K562 (cell line): ENCODE measurements at regions not wholly inside any gene's neighbourhood (a gene's known extent, or its start where the extent isn't known, plus 50 kb on each side); places are given as distances from the start of the nearest gene placed in this dataset.
"Not testable (repeated sequence)": the region's sequence is repeated elsewhere in the genome, so short reads cannot be mapped to it uniquely, and the experiment has no call there.

Experiments
- ATAC-seq: fragments of 200-7000 bp; cut with Tn5 transposase; 3 replicates; pipeline ENCODE4 v1.9.1; 2020; ENCODE audit warnings: moderate library complexity
- BruUV-seq: library from RNA; stranded (reverse); fragments of 400-500 nt; replicated peaks from 2 replicates; lab custom pipeline; 2021; lab: Mats Ljungman, UMichigan
- CTCF ChIA-PET: fragments of 300-600 bp; formaldehyde crosslinking; extraction: SDS; loops from one replicate; lab custom pipeline; 2021; ENCODE audit warnings: low intra/inter-chr PET ratio; lab: Yijun Ruan, JAX
- POLR2A ChIA-PET: fragments of 300-600, 350-650 bp; sonication (Branson Sonifier 250); formaldehyde crosslinking; extraction: SDS; loops from one replicate; lab custom pipeline; 2021; ENCODE audit warnings: antibody characterized with exemption, inconsistent platforms; lab: Yijun Ruan, JAX
- DNase-seq, 4 experiments: peaks; one replicate each; pipeline versions ENCODE4 v3.0.0 to v3.0.0-alpha.2; 2011 to 2018; ENCODE audit warnings: low spot score in 3 of 4, mixed read lengths in 3 of 4; ENCODE audit errors: extremely low read depth in 1 of 4
- FAIRE-seq: peaks from 2 replicates; lab custom pipeline; 2011; peaks lifted over from hg19 to GRCh38; lab: Jason Lieb, UNC
- H2AFZ ChIP-seq: 2 replicates; pipeline ENCODE4 v1.6.0; 2011; ENCODE audit warnings: low read depth, low read length, control low read depth, inconsistent platforms
- H3K27ac ChIP-seq: fragments of 200-600 bp; 3 replicates; pipeline ENCODE4 v1.8.0; 2011; ENCODE audit warnings: low read depth, mild to moderate bottlenecking, control low read depth, inconsistent platforms, low read length, moderate library complexity, mixed read lengths; ENCODE audit errors: extremely low read depth
- H3K27me3 ChIP-seq, 2 experiments: fragments of 300-600 bp in 1 of 2; 2 replicates in 1 of 2; 3 replicates in 1 of 2; pipeline versions ENCODE4 v1.6.0 to v1.8.0; 2011; ENCODE audit warnings: inconsistent platforms in 2 of 2, low read length in 2 of 2, mild to moderate bottlenecking in 1 of 2, mixed read lengths in 1 of 2, moderate library complexity in 1 of 2; ENCODE audit not compliant: control insufficient read depth in 2 of 2, insufficient read depth in 2 of 2
- H3K36me3 ChIP-seq: fragments of 300-600 bp; 3 replicates; pipeline ENCODE4 v1.8.0; 2011; ENCODE audit warnings: mild to moderate bottlenecking, low read length, inconsistent platforms; ENCODE audit not compliant: control insufficient read depth, insufficient read depth
- H3K4me1 ChIP-seq, 2 experiments: fragments of 200-600 bp in 1 of 2; replicated peaks in 1 of 2; 2 replicates in 1 of 2; 3 replicates in 1 of 2; pipeline versions ENCODE4 v1.5.1 to v1.8.0; 2011; ENCODE audit warnings: inconsistent platforms in 2 of 2, low read length in 2 of 2, mild to moderate bottlenecking in 1 of 2, mixed read lengths in 1 of 2, moderate library complexity in 1 of 2; ENCODE audit not compliant: control insufficient read depth in 2 of 2, insufficient read depth in 2 of 2
- H3K4me2 ChIP-seq: 2 replicates; pipeline ENCODE4 v1.6.1; 2011; ENCODE audit warnings: low read length, control low read depth, inconsistent platforms, mixed read lengths; ENCODE audit not compliant: insufficient read depth
- H3K4me3 ChIP-seq: fragments of 200-600 bp; sonication (generic), shearing (Covaris generic); 2 replicates; pipeline ENCODE4 v1.5.1; 2016; ENCODE audit warnings: control low read depth, inconsistent platforms
- H3K79me2 ChIP-seq: fragments of 200-600 bp; 3 replicates; pipeline ENCODE4 v1.8.0; 2011; ENCODE audit warnings: low read length, inconsistent platforms; ENCODE audit not compliant: control insufficient read depth, insufficient read depth
- H3K9ac ChIP-seq, 2 experiments: 2 replicates each; pipeline versions ENCODE4 v1.6.0 to v1.6.1; 2011; ENCODE audit warnings: low read depth in 2 of 2, low read length in 2 of 2, control low read depth in 1 of 2, inconsistent platforms in 1 of 2, mild to moderate bottlenecking in 1 of 2, mixed read lengths in 1 of 2; ENCODE audit not compliant: insufficient read depth in 1 of 2
- H3K9me1 ChIP-seq: one replicate; pipeline ENCODE4 v1.6.0; 2011; ENCODE audit warnings: inconsistent platforms, mild to moderate bottlenecking, low read length, moderate library complexity; ENCODE audit not compliant: control insufficient read depth, insufficient read depth
- H3K9me3 ChIP-seq: replicated peaks from 2 replicates; pipeline ENCODE4 v1.5.1; 2011; ENCODE audit warnings: low read depth, low read length, inconsistent platforms; ENCODE audit not compliant: control insufficient read depth, insufficient read depth
- H4K20me1 ChIP-seq: replicated peaks from 2 replicates; pipeline ENCODE4 v1.6.1; 2011; ENCODE audit warnings: low read length, inconsistent platforms, mixed read lengths; ENCODE audit not compliant: control insufficient read depth, insufficient read depth
- ATF4 ChIP-seq: fragments of 450-650 bp; formaldehyde crosslinking; IDR thresholded peaks from 2 replicates; pipeline ENCODE4 v1.4.0; 2022; ENCODE audit warnings: mild to moderate bottlenecking, moderate library complexity
- HDAC2 ChIP-seq: fragments of 450-650 bp; IDR thresholded peaks from 2 replicates; pipeline ENCODE4 v1.6.1; 2016; ENCODE audit warnings: mild to moderate bottlenecking
- RBM17 ChIP-seq: fragments of 200-400 bp; formaldehyde crosslinking; IDR thresholded peaks from 2 replicates; pipeline ENCODE4 v1.6.1; 2017; ENCODE audit warnings: low read depth, mild to moderate bottlenecking, low read length, borderline replicate concordance
- SIN3B ChIP-seq: fragments of 450-650 bp; IDR thresholded peaks from 2 replicates; pipeline ENCODE4 v1.6.1; 2017; ENCODE audit warnings: low read depth, mild to moderate bottlenecking, moderate library complexity
- SUPT5H ChIP-seq: fragments of 450-650 bp; IDR thresholded peaks from 2 replicates; pipeline ENCODE4 v1.6.1; 2016
- WGBS: fragments of 100-300 bp; shearing (Covaris generic); methylation state at CpG from one replicate; pipeline ENCODE4 v1.1.6; 2016; ENCODE audit warnings: low coverage, mixed read lengths; ENCODE audit not compliant: insufficient coverage; ENCODE audit errors: missing lambda C conversion rate; 5-methylcytosine and 5-hydroxymethylcytosine counted together
- in situ Hi-C: fragments of 300-500 bp; cut with MboI; formaldehyde crosslinking; loops from 4 replicates; pipeline ENCODE4 v1.15.0; 2018; ENCODE audit warnings: inconsistent platforms, mixed read lengths
- intact Hi-C: fragments of 100-400 bp; cut with micrococcal nuclease; formaldehyde crosslinking; loops from 2 replicates; pipeline ENCODE4 v1.14.2; 2022
- TF ChIP-seq, protein P1 (sequence below): fragments of 450-650 bp; IDR thresholded peaks from 2 replicates; pipeline ENCODE4 v1.6.1; 2016; ENCODE audit warnings: borderline replicate concordance

- ChIA-PET POLR2A (no interaction called here), CTCF (no interaction called here)
- H3K27me3 ChIP-seq = no peaks in the 10 kb centered on the region
- no peaks in the 10 kb centered on the region for H3K4me1 ChIP-seq
- no peaks in the 10 kb centered on the region for H4K20me1 ChIP-seq
- no peak overlapping the region for H2AFZ ChIP-seq
- no peak overlapping the region for H3K9ac ChIP-seq
- H3K27ac ChIP-seq = no peak overlapping the region
- in situ Hi-C loops = no loop called here
- no peaks in the 10 kb centered on the region for H3K9me1 ChIP-seq
- no peaks in the 10 kb centered on the region for H3K9me3 ChIP-seq
- no peak overlapping the region for H3K4me2 ChIP-seq
- H3K36me3 ChIP-seq = no peaks in the 10 kb centered on the region
- intact Hi-C loops = no loop called here
- DNase-seq (no peak), ATAC-seq (no peak), FAIRE-seq (no peak)
- no peaks in the 10 kb centered on the region for H3K79me2 ChIP-seq
- TF ChIP-seq HDAC2 (no peak), SIN3B (no peak), ATF4 (CRISPR knock-in tag) (no peak), SUPT5H (no peak)
- no peak overlapping the region for H3K4me3 ChIP-seq
- no TSS peak for BruUV-seq
- whole genome bisulfite sequencing = 3% methylated on average over 5 of the region's 5 CpGs
Observed at GRCh38 chr9:108257382-108257781, 598.4 kb downstream of the ACTL7B start.

DNA sequence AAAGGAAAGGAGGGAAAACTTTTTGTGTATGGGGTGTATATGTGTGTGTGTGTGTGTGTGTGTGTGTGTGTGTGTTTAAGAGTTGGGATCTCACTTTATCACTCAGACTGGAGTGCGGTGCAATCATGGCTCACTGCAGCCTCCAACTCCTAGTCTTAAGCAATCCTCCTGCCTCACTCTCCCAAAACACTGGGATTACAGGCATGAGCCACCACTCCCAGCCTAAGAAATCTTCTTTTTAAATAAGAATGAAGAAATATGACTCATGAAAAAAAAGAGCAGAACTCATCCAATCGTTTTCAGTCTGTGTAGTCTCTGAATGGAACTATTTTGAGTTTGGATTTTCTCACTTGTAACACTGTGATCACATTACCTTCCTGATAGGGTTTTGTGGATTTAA, 601.5 kb downstream of the ACTL7B start:
- Histone ChIP-seq H3K9me3 (no peaks in the 10 kb centered on the region), H3K27ac (no peak overlapping the region), H3K9ac (no peak overlapping the region), H3K27me3 (no peaks in the 10 kb centered on the region), H4K20me1 (no peaks in the 10 kb centered on the region), H3K79me2 (no peaks in the 10 kb centered on the region), H3K9me1 (no peaks in the 10 kb centered on the region), H3K4me2 (no peak overlapping the region), H3K4me1 (no peaks in the 10 kb centered on the region), H3K36me3 (no peaks in the 10 kb centered on the region), H3K4me3 (no peak overlapping the region), H2AFZ (no peak overlapping the region)
- POLR2A ChIA-PET = interaction anchor here (0.6 kb wide), 1 partner anchor 18 kb away, joined by 4 read pairs; no protein-coding TSS in a partner anchor
- in situ Hi-C loops (no loop called here), intact Hi-C loops (no loop called here)
- no TSS peak for BruUV-seq
- no peak for TF ChIP-seq RBM17
- TF ChIP-seq, protein P1, sequence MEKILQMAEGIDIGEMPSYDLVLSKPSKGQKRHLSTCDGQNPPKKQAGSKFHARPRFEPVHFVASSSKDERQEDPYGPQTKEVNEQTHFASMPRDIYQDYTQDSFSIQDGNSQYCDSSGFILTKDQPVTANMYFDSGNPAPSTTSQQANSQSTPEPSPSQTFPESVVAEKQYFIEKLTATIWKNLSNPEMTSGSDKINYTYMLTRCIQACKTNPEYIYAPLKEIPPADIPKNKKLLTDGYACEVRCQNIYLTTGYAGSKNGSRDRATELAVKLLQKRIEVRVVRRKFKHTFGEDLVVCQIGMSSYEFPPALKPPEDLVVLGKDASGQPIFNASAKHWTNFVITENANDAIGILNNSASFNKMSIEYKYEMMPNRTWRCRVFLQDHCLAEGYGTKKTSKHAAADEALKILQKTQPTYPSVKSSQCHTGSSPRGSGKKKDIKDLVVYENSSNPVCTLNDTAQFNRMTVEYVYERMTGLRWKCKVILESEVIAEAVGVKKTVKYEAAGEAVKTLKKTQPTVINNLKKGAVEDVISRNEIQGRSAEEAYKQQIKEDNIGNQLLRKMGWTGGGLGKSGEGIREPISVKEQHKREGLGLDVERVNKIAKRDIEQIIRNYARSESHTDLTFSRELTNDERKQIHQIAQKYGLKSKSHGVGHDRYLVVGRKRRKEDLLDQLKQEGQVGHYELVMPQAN = no peak
- no peak for ATAC-seq
- CTCF ChIA-PET = no interaction called here
- DNase-seq = no peak
- 0% methylated on average over 2 of the region's 2 CpGs for WGBS
- FAIRE-seq = no peak

GRCh38 chr9:108247391-108247790, 608.4 kb downstream of the ACTL7B start:
- H4K20me1 ChIP-seq, BruUV-seq, H3K27me3 ChIP-seq, H3K4me1 ChIP-seq, H3K9me1 ChIP-seq, ATAC-seq, H3K9ac ChIP-seq, H3K9me3 ChIP-seq, POLR2A ChIA-PET, H3K27ac ChIP-seq, H3K79me2 ChIP-seq, in situ Hi-C loops, intact Hi-C loops, H3K36me3 ChIP-seq, H2AFZ ChIP-seq, FAIRE-seq, CTCF ChIA-PET, H3K4me3 ChIP-seq, H3K4me2 ChIP-seq, DNase-seq: not testable (repeated sequence)
- WGBS = 3% methylated on average over 3 of the region's 3 CpGs
